EL (cell line): ENCODE measurements at regions not wholly inside any gene's neighbourhood (a gene's known extent, or its start where the extent isn't known, plus 50 kb on each side); places are given as distances from the start of the nearest gene placed in this dataset.

ENCODE experiments used
- DNase-seq: peaks from one replicate; pipeline ENCODE4 v3.0.0-alpha.2; 2016

- DNase-seq: no peak
Observed at GRCh38 chr2:236719192-236719635, 149.6 kb downstream of the ACKR3 start.

DNA sequence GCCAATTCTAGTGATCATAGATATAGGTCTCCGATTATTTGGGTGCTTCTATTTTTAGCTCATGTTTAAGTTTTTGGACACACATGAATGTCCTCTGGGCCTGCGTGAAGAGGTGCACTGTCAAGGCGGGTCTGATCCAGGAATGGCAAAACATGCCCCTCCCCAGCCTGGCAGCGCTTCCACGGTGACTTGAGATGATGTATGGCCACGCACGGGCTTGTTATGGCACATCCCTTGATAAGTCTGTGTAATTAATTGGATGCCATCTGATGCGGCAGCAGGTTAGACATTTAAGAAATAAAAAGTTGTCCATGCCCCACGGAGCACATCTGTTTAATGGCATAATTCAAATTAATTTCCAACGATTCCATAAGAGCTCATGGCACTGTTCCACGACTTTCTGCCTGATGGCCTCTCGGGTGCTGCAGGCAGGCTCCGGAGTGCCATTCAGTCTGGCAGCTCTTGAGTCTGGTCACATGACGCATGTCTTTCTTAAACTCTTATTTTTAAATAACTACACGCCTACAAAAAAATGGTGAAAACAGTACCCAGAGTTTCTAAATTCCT, 151.4 kb downstream of the ACKR3 start:
- DNase-seq: no peak

- DNase-seq: no peak
Observed at GRCh38 chr2:236724200-236724599, 154.6 kb downstream of the ACKR3 start.

DNA sequence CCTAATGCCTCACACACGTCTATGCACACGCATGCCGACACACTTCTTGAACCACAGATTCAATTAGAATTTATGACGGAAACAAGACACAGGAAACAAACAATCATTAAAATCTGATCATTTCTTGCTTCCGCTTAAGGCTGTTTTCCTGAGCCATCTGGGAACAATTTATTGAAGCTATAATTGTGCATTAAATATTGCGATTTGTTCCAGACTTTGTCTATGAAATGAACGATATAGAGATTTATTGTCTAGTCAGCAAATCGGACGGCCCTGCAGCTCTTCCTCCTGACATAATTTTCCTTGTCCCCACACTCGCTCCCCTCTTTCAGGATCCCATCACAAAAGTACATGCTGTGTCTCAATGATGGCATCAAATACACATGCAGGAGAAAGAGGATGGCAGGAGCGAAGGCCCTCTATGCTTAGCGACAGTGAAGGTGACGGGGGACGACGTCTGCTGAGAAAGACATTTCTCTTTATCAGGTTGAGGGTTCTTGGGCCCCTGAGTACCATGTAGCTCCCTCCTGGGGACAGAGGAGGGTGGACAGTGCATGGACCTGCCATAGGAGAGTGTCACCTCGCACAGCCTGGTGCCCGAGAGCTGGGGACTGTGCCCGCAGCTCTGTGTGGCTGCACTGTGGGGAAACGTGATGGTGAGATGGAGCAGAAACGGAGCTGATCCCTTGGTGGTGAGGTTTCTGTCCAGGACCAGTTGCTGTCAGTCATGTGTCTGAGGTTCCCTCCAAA, 157.3 kb downstream of the ACKR3 start:
- DNase-seq: no peak

- no peak for DNase-seq
Observed at GRCh38 chr2:236728916-236729670, 159.5 kb downstream of the ACKR3 start.

GRCh38 chr2:236730393-236730792, 160.8 kb downstream of the ACKR3 start:
- no peak for DNase-seq

DNA sequence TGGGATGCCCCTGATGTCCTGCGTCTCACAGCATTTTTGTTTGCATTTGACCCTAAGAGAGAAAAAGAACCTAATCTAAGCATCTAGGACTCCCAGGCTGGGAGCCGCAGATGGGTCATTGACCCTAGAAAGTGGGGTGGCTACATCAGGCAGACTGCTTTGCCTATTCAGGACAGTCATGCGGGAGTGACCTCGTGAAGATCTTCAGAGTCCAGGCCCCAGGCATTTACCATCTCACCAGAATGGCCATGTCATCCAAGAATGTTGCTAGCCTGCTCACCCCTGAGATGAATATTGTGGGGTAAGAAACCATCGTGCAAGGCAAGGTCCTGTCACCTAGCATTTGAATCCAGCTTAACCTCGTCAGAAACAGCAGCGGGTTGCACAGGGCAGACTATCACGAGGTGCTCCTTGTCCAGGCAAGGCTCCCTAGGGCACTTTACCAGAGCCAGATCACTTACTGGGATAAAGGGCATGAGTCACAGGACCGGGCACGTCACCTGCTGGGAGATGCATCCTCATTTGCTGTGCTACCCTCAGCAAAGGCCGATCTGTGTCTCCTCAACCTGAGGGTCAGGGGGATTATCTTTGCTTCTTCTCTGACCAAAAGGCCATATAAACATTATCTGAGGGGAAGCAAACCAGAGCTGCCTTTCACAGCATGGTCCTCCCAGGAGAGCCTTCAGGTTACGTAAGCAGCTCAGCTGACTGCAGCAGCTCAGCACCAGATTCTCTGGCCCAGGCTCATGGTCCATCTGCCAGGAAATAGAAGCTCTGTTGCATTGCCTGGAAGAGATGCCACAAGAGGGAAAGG, 162.3 kb downstream of the ACKR3 start:
- peak; percentile 47 for DNase-seq

DNA sequence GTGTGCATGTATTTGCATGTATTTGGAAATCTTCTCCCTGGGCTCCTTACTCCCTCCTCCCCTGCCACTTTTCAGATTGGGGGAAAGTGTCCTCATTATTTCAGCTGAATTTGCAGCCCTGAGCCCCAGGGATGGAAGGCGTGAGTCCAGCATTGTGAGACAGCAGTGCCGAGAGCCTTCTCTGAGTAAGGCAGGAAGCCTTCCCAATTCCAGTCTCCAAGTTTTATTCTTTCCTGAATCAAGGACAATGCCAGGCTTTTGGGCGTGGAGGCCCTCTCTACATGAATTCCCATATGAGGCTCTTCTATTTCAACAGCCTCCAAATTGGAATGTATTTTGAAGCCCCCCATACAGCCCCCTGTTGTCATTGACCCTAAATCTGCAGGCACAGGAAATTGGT, 163.5 kb downstream of the ACKR3 start:
- DNase-seq: no peak

- DNase-seq: no peak
Observed at GRCh38 chr2:236735825-236736238, 166.2 kb downstream of the ACKR3 start.

DNA sequence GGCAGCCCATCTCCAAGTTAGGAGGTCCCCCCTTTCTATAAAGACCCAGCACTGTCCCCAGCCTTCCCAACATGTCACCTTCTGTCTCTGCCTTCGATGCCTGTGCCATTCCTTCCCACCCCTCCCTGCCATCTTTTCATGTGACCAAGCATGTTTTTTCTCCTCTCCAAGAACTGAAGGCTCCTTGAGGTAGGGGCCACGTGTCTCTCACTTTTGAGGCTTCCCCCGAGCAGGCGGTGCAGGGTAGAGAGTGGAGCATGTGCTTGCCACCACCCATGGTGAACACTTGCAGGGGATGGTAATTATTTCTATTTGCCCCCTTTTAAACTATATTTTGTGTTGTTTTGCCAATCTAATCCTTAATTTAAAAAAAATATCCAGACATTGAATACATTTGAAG, 168.4 kb downstream of the ACKR3 start:
- DNase-seq: no peak

DNA sequence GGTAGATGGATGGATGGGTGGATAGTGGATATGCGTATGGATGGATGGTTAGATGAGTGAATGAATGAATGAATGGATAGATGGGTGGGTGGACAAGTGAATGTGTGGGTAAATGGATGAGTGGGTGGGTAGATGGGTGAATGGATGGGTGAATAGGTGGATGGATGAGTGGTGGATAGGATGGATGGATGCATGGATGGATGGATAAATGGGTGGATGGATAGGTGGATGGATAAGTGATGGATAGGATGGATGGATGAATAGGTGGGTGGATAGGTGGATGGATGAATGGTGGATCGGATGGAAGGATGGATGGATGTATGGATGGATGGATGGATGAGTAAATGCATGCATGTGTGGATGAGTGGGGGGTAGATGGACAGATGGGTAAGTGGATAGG, 169.3 kb downstream of the ACKR3 start:
- no peak for DNase-seq

DNA sequence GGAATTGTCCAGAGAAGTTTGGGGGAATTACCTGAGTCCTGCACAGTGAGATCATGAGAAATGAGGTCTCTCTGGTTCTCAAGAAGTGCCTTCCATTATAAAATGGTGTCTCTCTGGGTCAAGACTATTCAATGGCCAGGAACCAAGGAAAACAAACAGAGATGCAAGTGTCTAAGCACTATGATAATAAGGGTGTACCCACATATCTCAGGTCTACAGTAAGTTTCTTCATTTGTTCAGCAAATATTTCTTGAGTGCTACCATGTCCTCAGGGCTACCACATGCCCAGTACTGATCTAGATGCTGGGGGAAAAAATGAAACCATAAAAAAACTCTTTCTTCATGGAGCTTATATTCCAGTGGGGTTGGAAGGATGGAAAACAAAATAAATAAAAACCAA, 170.0 kb downstream of the ACKR3 start:
- DNase-seq: no peak

DNA sequence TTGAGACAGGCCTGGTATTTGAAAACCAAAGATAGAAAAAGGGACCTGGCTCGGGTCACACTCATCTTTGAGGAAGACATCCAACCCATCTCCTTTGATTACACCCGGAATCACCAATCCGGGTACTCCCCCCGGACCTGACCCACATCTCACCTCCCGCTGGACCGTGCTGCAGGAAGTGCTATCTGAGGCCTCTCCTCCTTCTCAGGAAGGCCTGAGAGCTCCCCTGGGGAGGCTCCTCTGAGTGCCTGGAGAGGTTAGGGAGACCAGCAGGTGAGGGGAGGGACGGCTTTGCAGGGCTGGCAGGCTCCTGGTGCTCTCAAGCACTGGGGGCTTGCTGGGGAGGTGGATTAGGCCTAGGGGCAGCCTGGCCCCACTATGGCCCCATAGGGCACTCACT, 170.9 kb downstream of the ACKR3 start:
- no peak for DNase-seq

DNA sequence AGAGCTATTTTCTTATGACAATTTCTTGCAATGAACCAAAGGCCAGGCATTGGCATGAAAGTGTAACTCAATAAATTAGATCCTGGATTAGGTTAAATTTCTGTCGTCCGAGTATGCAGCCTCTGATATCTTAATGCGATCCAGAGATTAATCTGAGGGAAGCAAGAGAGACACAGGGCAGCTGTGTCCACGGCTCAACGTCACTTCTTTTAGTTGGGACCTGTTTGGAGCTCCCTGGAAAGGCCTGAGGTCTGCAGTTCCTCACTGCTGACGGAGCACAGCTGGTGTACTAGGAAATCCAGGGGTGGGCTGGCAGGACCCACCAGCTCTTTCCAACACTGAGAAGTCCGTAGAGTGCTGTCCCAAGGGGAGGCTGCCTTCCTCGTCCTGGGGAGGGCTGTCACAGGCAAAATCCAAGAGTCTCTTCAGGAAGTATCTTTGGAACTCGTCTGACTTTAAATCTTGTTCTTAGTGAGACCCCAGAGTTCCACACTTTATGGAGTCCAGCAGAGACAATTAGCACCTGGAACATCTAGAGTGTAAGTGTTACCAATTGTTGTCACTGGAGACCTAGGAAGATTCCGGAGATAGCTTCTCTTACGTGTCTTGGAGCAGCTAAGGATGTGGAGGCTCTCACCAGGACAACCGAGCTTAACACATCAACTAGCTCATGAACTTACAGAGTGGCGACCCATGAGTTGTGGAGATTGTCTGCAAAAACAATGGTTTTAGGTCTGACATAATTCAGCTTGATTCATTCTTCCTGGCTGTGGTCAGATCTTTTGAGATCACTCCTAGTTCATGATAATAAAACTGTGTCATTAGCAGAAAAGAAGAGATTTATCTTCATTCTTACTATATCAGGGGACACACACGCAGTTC, 173.7 kb downstream of the ACKR3 start:
- DNase-seq: peak; percentile 78

DNA sequence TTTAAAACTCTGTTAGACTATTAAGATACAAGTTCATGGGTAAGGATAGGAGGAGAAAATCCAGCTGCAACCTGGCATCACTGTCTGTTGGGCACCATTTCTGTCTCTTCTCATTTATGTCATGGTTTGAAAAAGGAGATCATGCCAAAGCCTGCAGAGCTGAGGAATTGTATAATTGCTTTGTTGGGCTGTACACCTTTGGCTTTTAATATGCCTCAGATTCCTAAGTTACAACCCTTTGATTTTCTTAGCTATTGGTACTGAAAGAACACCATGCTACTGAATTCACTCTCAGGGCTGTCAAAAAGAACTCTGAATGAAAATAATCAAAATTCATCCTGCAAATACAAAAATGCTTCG, 174.3 kb downstream of the ACKR3 start:
- DNase-seq: no peak

- peak; percentile 94 for DNase-seq
Observed at GRCh38 chr2:236744281-236744705, 174.7 kb downstream of the ACKR3 start.

DNA sequence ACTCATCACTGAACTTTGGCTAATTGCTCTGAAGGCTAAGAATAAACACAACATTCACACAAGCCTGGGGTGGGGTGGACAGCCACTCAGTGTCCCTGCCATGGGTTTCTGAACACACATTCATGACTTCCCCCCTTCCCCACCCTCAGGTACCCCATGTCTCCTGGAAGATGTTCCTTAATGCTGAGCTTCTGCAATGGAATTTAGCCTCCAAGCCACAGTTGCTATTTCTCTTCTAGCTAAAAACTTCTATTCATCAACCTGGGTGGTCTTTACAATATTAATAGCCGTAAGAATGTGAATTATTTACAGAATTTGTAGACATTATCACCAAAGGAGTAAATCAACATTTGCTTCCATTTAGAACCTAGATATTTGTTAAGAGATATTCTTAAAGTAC, 175.1 kb downstream of the ACKR3 start:
- no peak for DNase-seq

DNA sequence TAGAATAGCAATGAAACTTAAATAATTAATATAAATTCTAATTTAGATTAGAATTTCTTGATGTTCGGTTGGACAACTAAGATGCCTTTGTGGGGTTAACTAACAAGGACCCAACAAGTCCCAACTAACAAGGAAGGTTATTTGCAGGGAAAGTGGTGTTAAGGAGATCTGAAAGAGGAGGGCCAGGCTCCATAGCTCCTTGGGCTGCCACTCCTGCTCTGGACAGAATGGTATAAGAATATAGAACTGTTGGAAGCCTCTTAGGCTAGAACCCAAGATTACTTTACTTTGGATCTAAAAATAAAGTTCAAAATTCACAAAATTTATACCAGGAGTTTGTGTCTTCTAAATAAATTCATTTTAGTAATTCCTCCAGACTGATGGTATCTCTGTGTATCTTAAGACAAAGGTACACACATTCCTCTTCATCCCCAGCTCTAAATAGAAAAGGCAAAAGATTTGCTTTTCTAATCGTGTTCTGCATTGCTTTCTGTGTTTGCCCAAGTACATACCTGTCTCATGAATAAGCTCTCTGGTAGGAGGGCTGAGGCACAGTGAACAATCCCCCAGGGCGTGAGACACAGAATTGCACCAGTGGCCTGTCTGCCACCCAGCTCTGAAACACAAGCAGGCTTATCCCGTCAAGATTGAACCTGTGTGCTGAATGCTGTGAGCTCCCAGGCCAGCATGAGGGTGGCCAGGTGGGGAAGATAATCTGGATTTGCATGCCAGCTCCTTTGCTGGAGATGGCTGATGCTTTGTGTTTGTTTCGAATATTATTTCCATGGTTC, 176.0 kb downstream of the ACKR3 start:
- peak; percentile 85 for DNase-seq

- no peak for DNase-seq
Observed at GRCh38 chr2:236746833-236747232, 177.2 kb downstream of the ACKR3 start.

DNA sequence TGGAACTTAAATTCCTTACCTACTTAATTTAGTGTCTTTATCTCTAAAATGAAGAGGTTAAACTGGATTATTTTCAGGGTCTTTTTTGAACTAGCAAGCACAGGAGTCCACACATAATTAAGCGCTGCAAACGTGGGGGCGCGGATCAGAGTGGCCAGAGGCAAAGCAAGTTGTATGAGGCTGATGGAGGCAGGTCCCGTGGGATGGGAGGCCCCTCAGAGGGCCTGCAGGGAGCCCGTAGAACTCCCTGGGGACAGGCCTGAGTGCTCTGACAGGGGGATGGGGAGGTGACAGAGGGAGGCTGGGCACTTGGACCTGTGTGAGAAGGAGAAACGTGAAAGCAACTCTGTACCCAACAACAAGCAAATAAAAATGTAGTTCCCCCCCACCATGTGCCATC, 177.8 kb downstream of the ACKR3 start:
- DNase-seq: no peak

GRCh38 chr2:236747925-236748324, 178.3 kb downstream of the ACKR3 start:
- DNase-seq: no peak
